ENCODE measurements at regions not wholly inside any gene's neighbourhood (a gene's known extent, or its start where the extent isn't known, plus 50 kb on each side); places are given as distances from the start of the nearest gene placed in this dataset.
"Not testable (repeated sequence)": the region's sequence is repeated elsewhere in the genome, so short reads cannot be mapped to it uniquely, and the experiment has no call there.

DNA sequence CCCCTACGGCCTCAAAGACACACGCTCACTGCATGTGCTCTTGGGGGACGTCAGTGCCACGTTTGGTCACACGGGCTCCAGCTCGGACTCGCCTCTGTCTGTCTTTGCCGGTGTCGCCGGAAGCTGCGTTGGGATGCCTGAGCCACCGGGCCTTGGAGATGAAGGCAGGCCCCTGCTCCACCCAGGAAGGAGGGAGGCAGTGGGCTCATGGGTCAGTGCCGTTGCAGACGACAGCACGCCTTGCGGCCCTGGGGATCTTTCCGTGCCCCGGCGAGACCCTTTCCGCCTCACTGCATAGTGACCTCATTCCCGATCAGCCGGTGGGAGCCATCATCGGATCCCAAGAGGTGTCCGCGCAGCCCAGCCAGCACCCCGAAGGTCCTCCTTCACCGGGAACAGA, 1407.3 kb upstream of the PCDH10 start:
- DNase-seq (ENCODE audit: low read depth, low spot score), result not testable (repeated sequence)

DNA sequence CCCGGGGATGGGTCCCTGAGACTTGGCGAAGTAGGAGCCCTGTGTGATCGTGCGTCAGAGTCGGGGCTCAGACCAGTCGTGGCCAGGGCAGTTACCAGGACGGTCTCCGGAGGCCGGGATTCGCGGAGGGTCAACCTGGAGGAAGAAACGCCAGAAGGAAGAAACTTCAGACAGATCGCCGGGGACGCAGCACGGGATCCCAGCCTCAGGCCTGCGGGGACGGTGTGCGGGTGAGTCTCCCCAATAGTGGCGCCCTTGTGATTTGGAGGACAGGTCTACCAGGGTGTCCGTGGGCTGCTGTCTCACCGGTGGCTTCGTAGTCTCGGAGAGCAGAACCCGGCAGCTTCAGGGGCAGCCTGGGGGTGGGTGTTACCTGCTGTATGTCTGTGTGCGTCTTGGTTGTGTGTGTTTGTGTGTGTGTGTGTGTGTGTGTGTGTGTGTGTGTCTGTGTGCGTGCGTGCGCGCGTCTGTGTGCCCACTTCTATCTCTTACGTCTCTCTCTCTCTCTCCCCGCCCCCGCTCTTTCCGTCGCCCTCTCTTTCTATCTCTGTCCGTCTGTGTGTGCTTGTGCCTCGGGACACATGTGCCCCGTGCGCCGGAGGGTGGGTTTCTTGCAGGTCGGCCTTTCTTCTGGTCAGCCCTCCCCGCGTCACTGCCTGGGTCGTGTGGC, 1406.4 kb upstream of the PCDH10 start:
- not testable (repeated sequence) for DNase-seq (ENCODE audit: low read depth, low spot score)

GRCh38 chr4:131743348-131743747, 1405.7 kb upstream of the PCDH10 start:
- DNase-seq (ENCODE audit: low read depth, low spot score), result not testable (repeated sequence)

DNA sequence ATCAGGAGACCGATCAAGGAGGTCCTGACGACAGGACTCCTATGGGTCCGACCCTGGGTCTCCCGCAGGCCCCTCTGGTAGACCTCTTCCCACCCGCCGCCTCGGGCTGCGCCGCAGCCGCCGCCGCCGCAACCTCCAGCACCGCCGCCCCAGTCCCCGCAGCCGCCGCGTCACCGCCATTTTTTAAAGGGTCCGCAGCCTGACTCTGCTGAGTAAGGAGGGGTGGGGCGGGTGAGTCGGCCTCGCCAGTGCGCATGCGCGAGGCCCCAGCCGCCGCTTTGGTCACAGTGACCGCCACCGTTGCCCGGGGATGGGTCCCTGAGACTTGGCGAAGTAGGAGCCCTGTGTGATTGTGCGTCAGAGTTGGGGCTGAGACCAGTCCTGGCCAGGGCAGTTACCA, 1401.9 kb upstream of the PCDH10 start:
- not testable (repeated sequence) for DNase-seq (ENCODE audit: low read depth, low spot score)

- not testable (repeated sequence) for DNase-seq (ENCODE audit: low read depth, low spot score)
Measured at GRCh38 chr4:131749224-131749623, 1399.9 kb upstream of the PCDH10 start.

DNA sequence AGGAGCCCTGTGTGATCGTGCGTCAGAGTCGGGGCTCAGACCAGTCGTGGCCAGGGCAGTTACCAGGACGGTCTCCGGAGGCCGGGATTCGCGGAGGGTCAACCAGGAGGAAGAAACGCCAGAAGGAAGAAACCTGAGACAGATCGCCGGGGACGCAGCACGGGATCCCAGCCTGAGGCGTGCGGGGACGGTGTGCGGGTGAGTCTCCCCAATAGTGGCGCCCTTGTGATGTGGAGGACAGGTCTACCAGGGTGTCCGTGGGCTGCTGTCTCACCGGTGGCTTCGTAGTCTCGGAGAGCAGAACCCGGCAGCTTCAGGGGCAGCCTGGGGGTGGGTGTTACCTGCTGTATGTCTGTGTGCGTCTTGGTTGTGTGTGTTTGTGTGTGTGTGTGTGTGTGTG, 1399.1 kb upstream of the PCDH10 start:
- not testable (repeated sequence) for DNase-seq (ENCODE audit: low read depth, low spot score)

DNA sequence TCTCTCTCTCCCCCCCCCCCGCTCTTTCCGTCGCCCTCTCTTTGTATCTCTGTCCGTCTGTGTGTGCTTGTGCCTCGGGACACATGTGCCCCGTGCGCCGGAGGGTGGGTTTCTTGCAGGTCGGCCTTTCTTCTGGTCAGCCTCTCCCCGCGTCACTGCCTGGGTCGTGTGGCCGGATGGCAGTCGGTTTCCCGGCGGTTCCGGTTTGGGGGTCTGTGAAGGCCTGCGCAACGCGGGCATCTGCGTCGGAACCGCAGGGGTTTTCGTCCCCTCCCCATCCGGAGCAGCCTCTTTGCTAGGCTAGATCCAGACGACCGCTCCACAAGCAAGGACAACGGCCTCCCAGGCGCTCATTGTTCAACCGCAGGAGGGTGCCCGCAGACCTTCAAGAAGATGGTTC, 1398.6 kb upstream of the PCDH10 start:
- peak; percentile 16 for DNase-seq (ENCODE audit: low read depth, low spot score)

DNA sequence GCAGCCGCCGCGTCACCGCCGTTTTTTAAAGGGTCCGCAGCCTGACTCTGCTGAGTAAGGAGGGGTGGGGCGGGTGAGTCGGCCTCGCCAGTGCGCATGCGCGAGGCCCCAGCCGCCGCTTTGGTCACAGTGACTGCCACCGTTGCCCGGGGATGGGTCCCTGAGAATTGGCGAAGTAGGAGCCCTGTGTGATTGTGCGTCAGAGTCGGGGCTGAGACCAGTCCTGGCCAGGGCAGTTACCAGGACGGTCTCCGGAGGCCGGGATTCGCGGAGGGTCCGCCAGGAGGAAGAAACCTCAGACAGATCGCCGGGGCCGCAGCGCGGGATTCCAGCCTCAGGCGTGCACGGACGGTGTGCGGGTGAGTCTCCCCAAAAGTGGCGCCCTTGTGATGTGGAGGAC, 1386.9 kb upstream of the PCDH10 start:
- not testable (repeated sequence) for DNase-seq (ENCODE audit: low read depth, low spot score)

GRCh38 chr4:131764730-131765129, 1384.4 kb upstream of the PCDH10 start:
- DNase-seq (ENCODE audit: low read depth, low spot score), result no peak

DNA sequence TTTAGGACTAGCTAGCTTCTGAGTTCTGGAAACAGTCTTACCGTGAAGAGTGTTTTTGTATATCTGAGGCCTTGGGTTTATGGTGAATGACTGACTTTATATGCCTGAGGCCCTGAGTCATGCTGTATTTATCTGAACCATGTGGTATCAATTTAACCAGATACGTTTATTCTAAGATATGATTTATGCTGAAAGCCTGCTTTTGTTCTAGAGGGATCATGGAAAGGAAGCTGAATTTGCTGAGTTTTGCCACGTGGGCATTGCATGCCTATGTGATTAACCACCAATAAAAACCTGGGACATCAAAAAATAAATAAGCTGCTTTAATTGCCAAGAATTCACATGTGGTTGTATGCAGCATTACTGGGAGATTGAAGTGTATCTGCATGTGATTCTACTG, 1374.7 kb upstream of the PCDH10 start:
- not testable (repeated sequence) for DNase-seq (ENCODE audit: low read depth, low spot score)

DNA sequence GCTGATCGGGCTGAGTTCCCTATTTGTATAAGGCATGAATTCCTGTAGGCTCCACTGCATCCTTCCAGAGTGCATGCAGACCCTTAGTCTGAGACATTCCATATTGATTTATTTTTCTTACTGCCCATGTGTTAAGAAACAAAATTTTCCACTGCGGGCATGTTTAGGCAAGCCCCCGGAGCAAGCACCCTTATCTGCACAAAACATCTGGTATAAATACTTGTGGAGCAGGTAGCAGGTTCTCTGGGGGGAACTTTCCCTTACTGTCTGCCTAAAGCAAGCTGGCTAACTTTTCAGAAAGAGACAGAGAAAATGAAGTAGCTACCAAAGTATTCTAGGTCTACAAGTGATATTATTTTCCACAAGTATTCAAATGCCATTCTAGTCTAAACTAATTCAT, 1338.5 kb upstream of the PCDH10 start:
- DNase-seq (ENCODE audit: low read depth, low spot score), result not testable (repeated sequence)
